ENCODE measurements at regions not wholly inside any gene's neighbourhood (a gene's known extent, or its start where the extent isn't known, plus 50 kb on each side); places are given as distances from the start of the nearest gene placed in this dataset.

- Histone ChIP-seq H2AFZ (no peak overlapping the region), H3K9me2 (ENCODE audit: insufficient read depth) (peaks cover 13% of the 10 kb centered on the region), H4K20me1 (replicated peaks; ENCODE audit: insufficient read depth) (no peaks in the 10 kb centered on the region), H3K27ac (ENCODE audit: low read depth) (no peak overlapping the region), H3K36me3 (ENCODE audit: insufficient read depth) (no peaks in the 10 kb centered on the region), H3F3A (replicated peaks; ENCODE audit: low read depth) (no peaks in the 10 kb centered on the region), H3K4me3 (no peak overlapping the region), H3K4me2 (no peak overlapping the region), H3K79me2 (replicated peaks; ENCODE audit: insufficient read depth) (no peaks in the 10 kb centered on the region), H3K4me1 (ENCODE audit: insufficient read depth) (no peaks in the 10 kb centered on the region), H3K27me3 (ENCODE audit: insufficient read depth) (no peaks in the 10 kb centered on the region)
- no peaks in the 10 kb centered on the region for H3K36me3 Mint-ChIP-seq (ENCODE audit: low read depth)
- ATAC-seq (no peak), DNase-seq (ENCODE audit: low spot score) (no peak)
- TF ChIP-seq CREB1 (CRISPR knock-in tag; IDR thresholded peaks at IDR 0.05; ENCODE audit: low read depth) (no peak), ETS1 (IDR thresholded peaks at IDR 0.05) (no peak), EZH2phosphoT487 (IDR thresholded peaks at IDR 0.05; ENCODE audit: unreplicated experiment) (no peak), ZNF462 (CRISPR knock-in tag; IDR thresholded peaks at IDR 0.05) (no peak), ZNF331 (CRISPR knock-in tag; IDR thresholded peaks at IDR 0.05; ENCODE audit: low read depth) (no peak), NANOG (IDR thresholded peaks at IDR 0.05; ENCODE audit: borderline replicate concordance) (no peak), REST (IDR thresholded peaks at IDR 0.05; ENCODE audit: unreplicated experiment) (no peak)
- H3K9me3 Mint-ChIP-seq, result no peaks in the 10 kb centered on the region; the same call in 2 of the 3 replicates
- H3K27ac Mint-ChIP-seq, result no peak overlapping the region
- peaks cover 3% of the 10 kb centered on the region; the same call in 1 of the 3 replicates for H3K4me1 Mint-ChIP-seq
- no peaks in the 10 kb centered on the region for H3K27me3 Mint-ChIP-seq (ENCODE audit: insufficient read depth, low read depth, poor library complexity)
- no peak overlapping the region for H3K4me3 Mint-ChIP-seq
These were observed 456.6 kb upstream of the PROK2 start for GRCh38 chr3:72241525-72241924.
